Sciatic nerve (tissue), 2 donors: ENCODE measurements at regions not wholly inside any gene's neighbourhood (a gene's known extent, or its start where the extent isn't known, plus 50 kb on each side); places are given as distances from the start of the nearest gene placed in this dataset.

ENCODE experiments used
- ATAC-seq: fragments of 200-7000 bp; cut with Tn5 transposase; one replicate; pipeline ENCODE4 v1.9.1; 2020; ENCODE audit warnings: mild to moderate bottlenecking, moderate library complexity
- DNase-seq: peaks from one replicate; pipeline ENCODE4 v3.0.0-alpha.2; 2020; ENCODE audit warnings: low spot score
- intact Hi-C: fragments of 100-400 bp; cut with DNase I; formaldehyde crosslinking; loops from one replicate; pipeline ENCODE4 v1.14.2; 2022
- donor health status: DM: no; HTN: no; CAD: no.
- donor health status: DM: no; HTN: no; CAD: no.

- DNase-seq, result no peak
- intact Hi-C loops, result no loop called here
- ATAC-seq, result no peak
Observed at GRCh38 chr3:178457511-178457910, 78.7 kb upstream of the KCNMB2 start.

DNA sequence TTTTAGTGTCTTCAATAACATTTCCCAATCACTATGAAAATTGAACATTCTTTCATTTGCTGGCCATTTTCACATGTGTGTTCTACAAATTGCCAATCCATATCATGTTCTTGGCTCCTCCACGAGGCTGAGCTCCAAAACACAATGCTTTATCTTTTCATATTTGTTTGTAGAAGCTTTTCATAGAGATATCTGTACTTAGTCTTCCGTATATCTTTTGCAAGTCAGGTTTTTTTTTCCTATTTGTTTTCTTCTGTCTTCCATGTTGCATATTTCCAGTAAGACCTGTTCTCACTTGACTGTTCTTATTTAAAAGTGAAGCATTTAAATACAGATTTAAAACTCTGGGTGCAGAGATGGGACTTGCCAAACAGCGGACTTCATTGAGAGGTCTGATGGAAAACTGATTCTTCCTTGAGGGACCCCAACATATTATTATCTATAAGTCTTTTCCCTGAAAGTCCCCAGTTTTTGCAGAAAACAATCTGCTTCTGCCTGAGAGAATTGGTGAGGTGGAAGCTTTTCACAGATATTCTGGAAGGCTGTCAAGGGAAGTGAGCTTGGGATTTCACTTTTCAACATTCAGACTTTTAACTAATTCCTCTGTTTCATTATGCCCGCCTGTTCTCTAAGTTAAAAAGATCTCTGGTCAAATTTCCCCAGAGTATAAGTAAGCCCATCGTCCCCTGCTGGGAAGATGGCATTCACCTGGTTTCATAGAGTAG is 77.8 kb upstream of the KCNMB2 start:
- ATAC-seq, result no peak
- intact Hi-C loops, result no loop called here

GRCh38 chr3:178459038-178459410 is 77.2 kb upstream of the KCNMB2 start:
- DNase-seq, result no peak
- no peak for ATAC-seq
- intact Hi-C loops, result no loop called here

More for the DNA sequence above, 77.8 kb upstream of the KCNMB2 start:
- DNase-seq, result no peak

- intact Hi-C loops, result no loop called here
- no peak for ATAC-seq
- DNase-seq, result no peak
Observed at GRCh38 chr3:178465260-178466180, 70.7 kb upstream of the KCNMB2 start.

GRCh38 chr3:178472941-178473340 is 63.3 kb upstream of the KCNMB2 start:
- no peak for DNase-seq
- intact Hi-C loops, result no loop called here
- no peak for ATAC-seq

DNA sequence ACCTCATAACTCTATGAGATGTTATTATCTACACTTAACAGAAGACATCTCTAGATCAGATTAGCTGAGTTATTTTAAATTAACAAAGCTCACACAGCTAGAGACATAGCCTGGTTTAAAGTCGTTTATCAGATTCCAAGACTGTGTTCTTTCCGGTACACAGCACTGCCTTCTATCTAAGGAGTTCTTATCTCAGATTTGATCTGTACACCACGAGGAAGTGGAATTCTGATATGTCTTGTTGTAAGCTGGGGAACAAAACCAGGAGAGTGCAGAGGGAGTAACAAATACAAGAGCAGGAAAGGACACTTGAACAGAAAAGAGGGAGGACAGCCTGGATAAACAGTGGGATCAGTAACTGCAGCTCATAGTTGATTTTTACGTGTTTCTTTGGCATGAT is 61.7 kb upstream of the KCNMB2 start:
- ATAC-seq, result no peak
- intact Hi-C loops, result no loop called here
- DNase-seq, result no peak

DNA sequence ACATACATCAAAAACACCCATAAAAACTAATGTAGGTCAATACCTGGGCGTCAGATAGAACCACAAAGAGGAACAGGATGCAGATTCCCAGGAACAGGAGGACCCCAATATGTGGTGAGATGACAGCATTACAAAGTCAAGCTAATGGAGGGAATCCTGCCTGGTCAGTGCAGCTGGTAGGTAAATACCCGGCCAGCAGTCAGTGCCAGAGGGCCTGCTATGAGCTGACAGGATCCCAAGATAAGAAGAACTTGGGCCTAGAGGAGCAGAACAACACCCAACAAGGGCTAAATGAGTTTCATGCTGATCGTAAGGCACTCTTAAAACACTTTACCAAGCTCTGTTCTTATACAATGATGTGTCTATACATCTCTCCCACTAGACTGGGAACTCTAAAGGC is 61.2 kb upstream of the KCNMB2 start:
- ATAC-seq, result no peak
- intact Hi-C loops, result no loop called here
- no peak for DNase-seq

DNA sequence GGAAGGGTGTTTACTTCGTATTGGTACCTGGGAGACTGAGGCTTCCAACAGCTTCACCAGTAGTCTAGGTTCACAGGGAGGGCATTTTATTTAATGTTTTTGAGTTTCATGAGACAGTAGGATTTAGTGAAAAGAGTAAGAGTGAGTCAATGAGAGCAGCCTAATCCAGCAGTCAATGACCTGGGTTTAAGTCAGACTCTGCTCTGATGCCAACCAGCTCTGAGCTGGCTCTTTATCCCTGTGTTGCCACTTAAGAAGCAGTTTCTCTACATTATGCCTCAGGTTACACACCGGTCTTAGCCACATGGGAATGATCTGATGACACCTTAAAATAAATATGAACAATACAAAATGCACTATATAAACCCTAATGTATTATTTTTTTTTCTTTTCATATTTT is 59.4 kb upstream of the KCNMB2 start:
- DNase-seq (no peak), ATAC-seq (no peak)
- intact Hi-C loops, result no loop called here

DNA sequence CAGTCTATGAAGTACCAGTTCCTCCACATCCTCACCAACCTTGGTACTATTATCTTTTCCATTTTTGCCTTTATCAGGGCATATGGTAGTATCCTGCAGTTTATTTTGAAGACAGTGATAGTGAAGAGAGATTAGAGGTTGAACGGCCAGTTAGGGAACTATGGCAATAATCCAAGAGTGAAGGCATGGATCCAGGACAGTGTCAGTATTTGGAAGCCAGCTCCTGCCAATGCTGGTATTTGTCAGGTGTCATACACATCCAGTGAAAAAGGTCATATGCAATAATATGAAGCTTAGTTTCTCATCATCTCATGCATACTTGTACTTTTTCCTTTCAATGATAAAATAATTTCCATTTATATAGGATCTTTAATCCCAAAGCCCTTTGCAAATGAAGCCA is 56.8 kb upstream of the KCNMB2 start:
- intact Hi-C loops, result no loop called here
- ATAC-seq (no peak), DNase-seq (no peak)

DNA sequence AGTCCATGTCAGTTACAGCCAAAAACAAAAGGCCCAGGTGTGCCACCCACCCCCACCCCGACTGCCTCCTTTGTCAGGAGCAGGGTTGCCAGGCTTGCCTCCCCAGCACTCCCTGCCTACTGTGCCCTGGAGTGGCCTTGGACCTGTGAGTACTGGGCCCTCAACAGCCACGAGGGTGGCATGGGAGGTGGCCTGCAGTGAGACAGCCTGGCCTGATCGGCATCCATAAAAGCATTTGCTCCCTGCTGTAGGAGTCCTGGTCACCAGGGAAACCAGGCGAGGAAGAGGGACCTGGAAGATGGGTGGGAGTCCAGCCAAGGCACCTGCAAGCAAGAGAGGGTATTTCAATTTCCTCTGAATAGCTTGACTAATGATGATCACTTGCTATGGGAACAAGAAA is 56.4 kb upstream of the KCNMB2 start:
- intact Hi-C loops, result no loop called here
- ATAC-seq (no peak), DNase-seq (no peak)

- intact Hi-C loops, result no loop called here
- ATAC-seq (no peak), DNase-seq (no peak)
Observed at GRCh38 chr3:178480274-178480673, 56.0 kb upstream of the KCNMB2 start.

DNA sequence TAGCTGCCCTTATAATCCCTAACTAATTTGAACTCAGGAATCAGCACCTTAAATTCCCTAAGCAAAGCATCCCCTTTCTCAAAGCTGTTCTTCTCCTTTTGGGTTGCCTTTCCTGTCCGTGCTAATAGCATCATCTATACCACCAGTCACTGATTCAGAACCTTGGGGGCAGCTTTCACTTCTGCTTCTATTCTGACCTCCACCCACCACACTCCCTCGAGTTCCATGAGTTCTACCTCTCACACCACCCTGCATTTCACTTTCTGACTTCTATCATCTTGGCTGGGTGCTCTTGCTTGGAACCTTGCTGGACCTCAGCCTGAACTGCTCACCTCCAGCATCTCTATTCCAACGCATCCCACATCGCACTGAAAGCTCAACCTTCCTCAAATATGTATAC is 55.4 kb upstream of the KCNMB2 start:
- ATAC-seq, result no peak
- intact Hi-C loops, result no loop called here
- DNase-seq, result no peak

GRCh38 chr3:178482981-178483380 is 53.3 kb upstream of the KCNMB2 start:
- intact Hi-C loops, result no loop called here
- DNase-seq (no peak), ATAC-seq (no peak)

DNA sequence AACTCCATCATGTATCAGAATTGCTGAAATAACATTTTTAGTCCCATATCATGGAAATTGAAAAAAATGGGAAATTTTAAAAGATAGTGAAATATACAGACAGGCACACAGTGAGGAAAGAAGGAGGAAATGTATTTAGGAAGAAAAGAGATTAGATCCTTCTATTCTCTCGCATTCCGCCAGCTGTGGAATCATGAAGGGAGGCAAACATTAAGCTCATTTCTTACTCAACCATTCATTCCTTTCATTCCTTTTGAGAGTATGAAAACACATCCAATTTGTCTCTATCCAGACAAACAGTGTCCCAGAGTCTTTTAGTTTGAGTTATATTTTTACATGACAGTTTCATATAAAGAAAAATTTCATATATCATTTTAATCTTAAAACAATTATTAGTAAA is 52.5 kb upstream of the KCNMB2 start:
- DNase-seq, result no peak
- no peak for ATAC-seq
- intact Hi-C loops, result no loop called here

- DNase-seq (no peak), ATAC-seq (no peak)
- intact Hi-C loops, result no loop called here
Observed at GRCh38 chr3:178485756-178486155, 50.5 kb upstream of the KCNMB2 start.
